MM.1S (cell line): ENCODE measurements at regions not wholly inside any gene's neighbourhood (a gene's known extent, or its start where the extent isn't known, plus 50 kb on each side); places are given as distances from the start of the nearest gene placed in this dataset.

ENCODE experiments used
- EZH2 ChIP-seq: fragments of 300-600 bp; sonication (generic); optimal IDR thresholded peaks from 2 replicates; pipeline ENCODE3; 2017; ENCODE audit warnings: low read depth, mild to moderate bottlenecking, antibody characterized with exemption, low read length, mixed read lengths
- TF ChIP-seq, protein P1 (sequence below): fragments of 300-600 bp; sonication (generic); IDR thresholded peaks from 2 replicates; pipeline ENCODE4 v1.5.1; 2016; ENCODE audit warnings: antibody characterized with exemption, low read length, mixed read lengths

DNA sequence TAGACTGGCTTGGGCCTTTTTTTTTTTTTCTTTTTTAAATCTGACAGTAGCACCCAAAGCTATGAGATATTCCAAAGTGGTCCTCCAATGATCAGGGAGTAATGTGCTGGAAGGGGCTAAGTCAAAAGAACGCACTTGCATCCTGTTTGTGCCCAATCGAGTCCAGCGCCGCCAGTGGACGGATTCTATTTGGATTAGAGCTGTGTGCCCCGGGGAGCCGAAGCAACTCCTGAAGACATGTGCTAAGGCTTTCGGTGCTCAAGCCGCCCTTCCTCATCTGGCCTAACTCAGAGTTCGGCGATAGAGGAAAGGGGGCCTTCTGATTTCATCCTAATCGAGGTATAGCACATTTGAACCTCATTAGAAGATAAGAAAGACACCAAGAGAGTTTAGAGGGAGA, 147.8 kb upstream of the NECTIN1 start:
- TF ChIP-seq, protein P1, sequence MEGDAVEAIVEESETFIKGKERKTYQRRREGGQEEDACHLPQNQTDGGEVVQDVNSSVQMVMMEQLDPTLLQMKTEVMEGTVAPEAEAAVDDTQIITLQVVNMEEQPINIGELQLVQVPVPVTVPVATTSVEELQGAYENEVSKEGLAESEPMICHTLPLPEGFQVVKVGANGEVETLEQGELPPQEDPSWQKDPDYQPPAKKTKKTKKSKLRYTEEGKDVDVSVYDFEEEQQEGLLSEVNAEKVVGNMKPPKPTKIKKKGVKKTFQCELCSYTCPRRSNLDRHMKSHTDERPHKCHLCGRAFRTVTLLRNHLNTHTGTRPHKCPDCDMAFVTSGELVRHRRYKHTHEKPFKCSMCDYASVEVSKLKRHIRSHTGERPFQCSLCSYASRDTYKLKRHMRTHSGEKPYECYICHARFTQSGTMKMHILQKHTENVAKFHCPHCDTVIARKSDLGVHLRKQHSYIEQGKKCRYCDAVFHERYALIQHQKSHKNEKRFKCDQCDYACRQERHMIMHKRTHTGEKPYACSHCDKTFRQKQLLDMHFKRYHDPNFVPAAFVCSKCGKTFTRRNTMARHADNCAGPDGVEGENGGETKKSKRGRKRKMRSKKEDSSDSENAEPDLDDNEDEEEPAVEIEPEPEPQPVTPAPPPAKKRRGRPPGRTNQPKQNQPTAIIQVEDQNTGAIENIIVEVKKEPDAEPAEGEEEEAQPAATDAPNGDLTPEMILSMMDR = no peak
- no peak for TF ChIP-seq EZH2
